Putamen (tissue), 1 donor: ENCODE measurements at regions not wholly inside any gene's neighbourhood (a gene's known extent, or its start where the extent isn't known, plus 50 kb on each side); places are given as distances from the start of the nearest gene placed in this dataset.
"Not testable (repeated sequence)": the region's sequence is repeated elsewhere in the genome, so short reads cannot be mapped to it uniquely, and the experiment has no call there.

Source experiments
- DNase-seq: peaks from one replicate; pipeline ENCODE4 v3.0.0-alpha.2; 2016; ENCODE audit warnings: low spot score

GRCh38 chr9:87374023-87374919, 123.4 kb upstream of the DAPK1 start:
- not testable (repeated sequence) for DNase-seq

GRCh38 chr9:87375397-87376073, 122.1 kb upstream of the DAPK1 start:
- DNase-seq: no peak

- no peak for DNase-seq
Observed at GRCh38 chr9:87378676-87379075, 119.0 kb upstream of the DAPK1 start.

- DNase-seq: no peak
Observed at GRCh38 chr9:87379300-87379699, 118.4 kb upstream of the DAPK1 start.

- DNase-seq: no peak
Observed at GRCh38 chr9:87381050-87381711, 116.5 kb upstream of the DAPK1 start.

- no peak for DNase-seq
Observed at GRCh38 chr9:87381746-87382145, 115.9 kb upstream of the DAPK1 start.

- DNase-seq: no peak
Observed at GRCh38 chr9:87382900-87383299, 114.8 kb upstream of the DAPK1 start.

- DNase-seq: no peak
Observed at GRCh38 chr9:87383344-87384150, 114.1 kb upstream of the DAPK1 start.

GRCh38 chr9:87386490-87387025, 111.1 kb upstream of the DAPK1 start:
- DNase-seq: no peak

- DNase-seq: no peak
Observed at GRCh38 chr9:87387351-87388011, 110.2 kb upstream of the DAPK1 start.

GRCh38 chr9:87388708-87389107, 109.0 kb upstream of the DAPK1 start:
- not testable (repeated sequence) for DNase-seq

DNA sequence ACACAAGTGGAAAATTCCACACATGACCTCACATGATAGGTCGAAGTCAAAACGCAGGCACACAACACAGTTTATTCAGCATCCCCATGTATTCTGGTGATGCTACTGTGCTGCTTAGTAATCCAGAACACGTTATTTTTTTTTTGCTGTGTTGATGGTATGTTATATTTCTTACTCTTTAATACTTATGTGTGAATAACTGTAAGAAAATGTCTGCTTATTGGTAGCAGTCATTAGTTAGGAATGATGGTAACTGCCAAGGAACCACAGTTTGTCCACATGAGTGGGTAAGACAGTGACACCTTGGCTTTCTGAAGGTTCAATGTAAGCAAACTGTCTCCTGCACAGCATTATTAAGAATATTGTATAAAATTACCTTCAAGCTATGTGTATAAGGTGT, 107.7 kb upstream of the DAPK1 start:
- DNase-seq: no peak

GRCh38 chr9:87390361-87390760, 107.3 kb upstream of the DAPK1 start:
- no peak for DNase-seq

GRCh38 chr9:87392086-87392485, 105.6 kb upstream of the DAPK1 start:
- DNase-seq: no peak

- DNase-seq: no peak
Observed at GRCh38 chr9:87393706-87394230, 103.9 kb upstream of the DAPK1 start.

DNA sequence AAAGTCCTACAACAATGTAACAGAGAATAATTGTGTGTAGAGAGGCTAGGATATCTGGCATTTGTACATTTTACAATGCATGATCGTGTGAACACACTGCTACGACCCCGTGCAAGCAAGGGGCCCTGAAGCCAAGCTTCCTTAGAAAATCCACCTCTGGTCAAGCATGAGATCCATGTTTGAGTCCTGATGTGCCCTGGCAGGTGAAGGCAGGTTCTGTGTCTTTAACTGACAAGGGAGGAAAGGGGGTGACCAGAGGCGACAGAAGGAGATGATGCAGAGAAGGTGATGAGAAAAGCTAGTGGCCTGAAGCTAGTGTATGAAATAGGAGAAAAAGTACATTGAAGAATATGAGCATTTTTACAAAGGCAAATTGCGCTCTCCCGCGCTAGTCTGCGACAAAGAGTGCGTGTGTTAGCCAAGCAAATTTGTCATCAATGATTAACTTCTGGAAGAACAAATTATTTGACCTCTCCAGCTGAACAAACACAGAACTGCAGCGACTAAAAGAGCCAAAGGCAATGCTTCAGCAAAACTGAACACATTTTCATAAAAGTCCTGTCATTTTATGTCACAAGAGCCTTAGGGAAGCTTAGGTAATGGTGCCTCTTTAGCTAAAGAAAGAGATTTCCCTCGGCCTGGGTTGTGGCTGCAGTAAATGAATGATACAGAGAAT, 101.7 kb upstream of the DAPK1 start:
- no peak for DNase-seq

- no peak for DNase-seq
Observed at GRCh38 chr9:87401681-87402080, 96.0 kb upstream of the DAPK1 start.

- DNase-seq: no peak
Observed at GRCh38 chr9:87402537-87402936, 95.1 kb upstream of the DAPK1 start.

- no peak for DNase-seq
Observed at GRCh38 chr9:87405677-87406542, 91.8 kb upstream of the DAPK1 start.
